ENCODE measurements at regions not wholly inside any gene's neighbourhood (a gene's known extent, or its start where the extent isn't known, plus 50 kb on each side); places are given as distances from the start of the nearest gene placed in this dataset.

DNA sequence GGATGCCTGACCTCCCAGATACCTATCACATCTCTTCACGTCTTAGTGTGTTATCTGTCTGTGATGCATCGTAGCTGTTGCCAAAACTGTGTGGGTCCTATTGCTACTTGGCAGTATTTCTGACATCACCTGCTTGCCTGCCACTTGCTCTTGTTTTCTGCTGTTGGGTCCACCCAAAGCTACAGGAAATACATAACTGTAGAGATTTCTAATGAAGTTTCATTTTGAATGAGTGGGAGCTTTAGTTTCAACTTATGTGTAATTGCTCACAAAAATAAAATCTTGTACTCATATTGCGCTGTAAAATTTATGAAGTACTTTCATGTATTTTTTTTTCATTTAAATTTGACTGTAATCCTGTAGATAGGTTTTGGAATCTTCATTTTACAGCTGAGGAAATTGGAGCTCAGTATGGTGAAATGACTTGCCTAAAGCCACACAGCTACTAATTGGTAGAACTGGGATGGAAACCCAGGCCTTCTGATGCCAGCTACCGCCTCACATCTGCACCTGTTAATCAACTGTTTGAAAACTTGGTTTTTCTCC lies 113.6 kb upstream of the MAN1A1 start:
- H3K36me3 Mint-ChIP-seq (ENCODE audit: low read depth): peaks cover 1% of the 10 kb centered on the region
- H3K27me3 Mint-ChIP-seq: no peaks in the 10 kb centered on the region
- TF ChIP-seq, protein P1, sequence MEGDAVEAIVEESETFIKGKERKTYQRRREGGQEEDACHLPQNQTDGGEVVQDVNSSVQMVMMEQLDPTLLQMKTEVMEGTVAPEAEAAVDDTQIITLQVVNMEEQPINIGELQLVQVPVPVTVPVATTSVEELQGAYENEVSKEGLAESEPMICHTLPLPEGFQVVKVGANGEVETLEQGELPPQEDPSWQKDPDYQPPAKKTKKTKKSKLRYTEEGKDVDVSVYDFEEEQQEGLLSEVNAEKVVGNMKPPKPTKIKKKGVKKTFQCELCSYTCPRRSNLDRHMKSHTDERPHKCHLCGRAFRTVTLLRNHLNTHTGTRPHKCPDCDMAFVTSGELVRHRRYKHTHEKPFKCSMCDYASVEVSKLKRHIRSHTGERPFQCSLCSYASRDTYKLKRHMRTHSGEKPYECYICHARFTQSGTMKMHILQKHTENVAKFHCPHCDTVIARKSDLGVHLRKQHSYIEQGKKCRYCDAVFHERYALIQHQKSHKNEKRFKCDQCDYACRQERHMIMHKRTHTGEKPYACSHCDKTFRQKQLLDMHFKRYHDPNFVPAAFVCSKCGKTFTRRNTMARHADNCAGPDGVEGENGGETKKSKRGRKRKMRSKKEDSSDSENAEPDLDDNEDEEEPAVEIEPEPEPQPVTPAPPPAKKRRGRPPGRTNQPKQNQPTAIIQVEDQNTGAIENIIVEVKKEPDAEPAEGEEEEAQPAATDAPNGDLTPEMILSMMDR (IDR thresholded peaks at IDR 0.05): no peak
- peak; percentile 42 for DNase-seq
- peak; percentile 92 for ATAC-seq
- CTCF ChIA-PET: interaction anchor here (0.9 kb wide), 1 partner anchor 112 kb away, joined by 3 read pairs; no protein-coding TSS in a partner anchor
- H3K4me1 Mint-ChIP-seq (ENCODE audit: low read depth): peaks cover 26% of the 10 kb centered on the region
- intact Hi-C loops (cut with micrococcal nuclease): no loop called here
- POLR2A ChIA-PET: no interaction called here
- H3K27ac Mint-ChIP-seq: peak overlapping the region; percentile 75
- peaks cover 10% of the 10 kb centered on the region for H3K9me3 Mint-ChIP-seq
- no peak overlapping the region for H3K4me3 Mint-ChIP-seq

DNA sequence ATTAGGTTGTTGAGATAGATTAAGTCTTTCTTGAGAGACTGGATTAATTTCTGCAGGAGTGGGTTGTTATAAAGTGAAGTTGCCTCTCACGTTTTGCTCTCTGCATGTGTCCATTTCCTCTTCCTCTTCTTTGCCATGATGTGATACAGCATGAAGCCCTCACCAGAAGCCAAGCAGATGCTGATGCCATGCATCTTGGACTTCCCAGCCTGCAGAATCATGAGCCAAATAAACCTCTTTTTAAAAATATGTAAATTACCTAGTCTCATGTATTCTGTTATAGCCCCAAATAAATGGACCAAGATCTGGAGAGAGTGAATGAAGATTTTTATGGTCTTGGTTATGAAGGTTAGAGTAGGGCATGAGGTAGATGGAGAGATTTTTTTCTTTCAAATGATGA lies 111.6 kb upstream of the MAN1A1 start:
- POLR2A ChIA-PET: no interaction called here
- intact Hi-C loops (cut with micrococcal nuclease): no loop called here
- peaks cover 1% of the 10 kb centered on the region for H3K36me3 Mint-ChIP-seq (ENCODE audit: low read depth)

DNA sequence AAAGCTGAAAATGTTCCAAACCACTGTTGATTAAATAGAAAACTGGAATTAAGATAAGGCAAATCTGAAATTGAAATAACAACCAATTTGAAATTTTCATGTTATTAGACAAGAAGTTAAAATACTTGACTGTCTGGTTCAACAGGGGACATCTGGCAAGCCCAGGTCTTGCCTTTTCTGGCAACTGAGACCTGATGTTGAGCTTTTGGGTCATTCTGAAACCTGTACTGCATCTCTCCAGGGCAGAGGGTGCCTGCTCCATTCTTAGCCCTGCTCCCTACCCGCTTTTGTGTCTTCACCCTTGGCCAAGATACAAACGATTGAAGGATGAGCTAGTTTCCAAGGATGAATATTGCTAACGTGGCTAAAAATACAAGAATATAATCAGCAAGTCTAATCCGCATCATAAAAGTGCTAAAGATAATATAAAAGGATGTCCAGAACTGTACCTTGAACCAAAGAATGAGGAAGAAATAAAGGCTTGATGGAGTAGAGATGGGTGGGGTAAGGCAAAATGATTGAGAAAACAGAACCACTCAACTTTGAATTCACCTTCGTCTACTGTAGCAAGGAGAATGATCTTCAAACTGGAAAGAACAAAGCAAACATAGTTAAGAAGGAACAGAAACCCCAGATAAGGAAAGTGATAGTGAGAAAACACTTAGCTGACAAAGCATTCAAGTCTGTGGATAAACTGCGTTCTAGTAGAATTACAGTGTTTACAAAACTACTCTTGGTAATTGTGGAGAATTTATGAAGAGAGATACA lies 109.8 kb upstream of the MAN1A1 start:
- POLR2A ChIA-PET: no interaction called here
- intact Hi-C loops (cut with micrococcal nuclease): no loop called here

More for the DNA sequence above, 111.6 kb upstream of the MAN1A1 start:
- no peak for ATAC-seq
- Mint-ChIP-seq H3K4me1 (ENCODE audit: low read depth) (peaks cover 21% of the 10 kb centered on the region), H3K27ac (no peak overlapping the region), H3K27me3 (no peaks in the 10 kb centered on the region), H3K9me3 (peaks cover 10% of the 10 kb centered on the region), H3K4me3 (no peak overlapping the region)
- TF ChIP-seq, protein P1 (IDR thresholded peaks at IDR 0.05): no peak
- CTCF ChIA-PET: no interaction called here
- no peak for DNase-seq

DNA sequence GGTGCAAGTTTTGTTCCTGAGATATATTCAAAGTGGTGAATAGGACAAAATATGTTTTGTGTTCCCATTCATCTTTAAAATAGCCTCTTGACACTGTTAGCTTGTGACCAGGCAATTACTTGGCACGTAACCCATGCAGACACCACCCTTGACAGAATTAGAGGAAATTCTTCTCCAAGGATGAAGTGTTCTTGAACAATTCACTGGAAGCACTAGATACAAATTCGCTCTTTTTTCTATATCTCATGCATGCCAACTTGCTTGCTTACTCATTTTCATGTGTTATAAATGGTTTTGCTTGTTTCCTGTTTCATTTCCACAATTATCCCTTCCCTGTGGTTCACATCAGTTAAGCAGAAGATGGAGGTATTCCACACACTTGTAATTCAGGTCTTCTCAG lies 105.2 kb upstream of the MAN1A1 start:
- TF ChIP-seq, protein P1 (IDR thresholded peaks at IDR 0.05): no peak
- no peak for DNase-seq
- H3K4me3 Mint-ChIP-seq: no peak overlapping the region
- CTCF ChIA-PET: no interaction called here
- intact Hi-C loops (cut with micrococcal nuclease): no loop called here
- H3K27me3 Mint-ChIP-seq: no peaks in the 10 kb centered on the region
- no peak overlapping the region for H3K27ac Mint-ChIP-seq
- POLR2A ChIA-PET: no interaction called here
- ATAC-seq: no peak
- no peaks in the 10 kb centered on the region for H3K36me3 Mint-ChIP-seq (ENCODE audit: low read depth)
- no peaks in the 10 kb centered on the region for H3K9me3 Mint-ChIP-seq
- H3K4me1 Mint-ChIP-seq (ENCODE audit: low read depth): no peaks in the 10 kb centered on the region

More for the DNA sequence above, 109.8 kb upstream of the MAN1A1 start:
- H3K4me1 Mint-ChIP-seq (ENCODE audit: low read depth): peaks cover 21% of the 10 kb centered on the region
- H3K4me3 Mint-ChIP-seq: no peak overlapping the region
- no peaks in the 10 kb centered on the region for H3K27me3 Mint-ChIP-seq
- CTCF ChIA-PET: no interaction called here
- TF ChIP-seq, protein P1 (IDR thresholded peaks at IDR 0.05): no peak
- no peak overlapping the region for H3K27ac Mint-ChIP-seq
- peaks cover 10% of the 10 kb centered on the region for H3K9me3 Mint-ChIP-seq
- no peak for ATAC-seq
- no peak for DNase-seq
- peaks cover 1% of the 10 kb centered on the region for H3K36me3 Mint-ChIP-seq (ENCODE audit: low read depth)

All from activated CD8-positive, alpha-beta T cell treated with anti-CD3 and anti-CD28 coated beads for 36 hours (primary cell).